GM19351 (cell line): ENCODE measurements at regions not wholly inside any gene's neighbourhood (a gene's known extent, or its start where the extent isn't known, plus 50 kb on each side); places are given as distances from the start of the nearest gene placed in this dataset.
"Not testable (repeated sequence)": the region's sequence is repeated elsewhere in the genome, so short reads cannot be mapped to it uniquely, and the experiment has no call there.

Experiments used
- ATAC-seq: cut with Tn5 transposase; IDR thresholded peaks from one replicate; pipeline ENCODE4 v1.9.1; 2021; ENCODE audit warnings: mild to moderate bottlenecking, moderate library complexity; ENCODE audit not compliant: unreplicated experiment

GRCh38 chr6:100322886-100323285, 141.8 kb downstream of the SIM1 start:
- no peak for ATAC-seq

- ATAC-seq: no peak
These were observed 144.0 kb downstream of the SIM1 start for GRCh38 chr6:100320686-100321085.

GRCh38 chr6:100317031-100317430, 147.7 kb downstream of the SIM1 start:
- ATAC-seq: no peak

GRCh38 chr6:100314186-100314585, 150.5 kb downstream of the SIM1 start:
- ATAC-seq: no peak

- no peak for ATAC-seq
These were observed 152.9 kb downstream of the SIM1 start for GRCh38 chr6:100311707-100312251.

- no peak for ATAC-seq
These were observed 155.5 kb downstream of the SIM1 start for GRCh38 chr6:100309174-100309573.

GRCh38 chr6:100307561-100307960, 157.2 kb downstream of the SIM1 start:
- ATAC-seq: no peak

GRCh38 chr6:100305209-100305869, 159.4 kb downstream of the SIM1 start:
- no peak for ATAC-seq

GRCh38 chr6:100304575-100304974, 160.1 kb downstream of the SIM1 start:
- ATAC-seq: no peak

GRCh38 chr6:100301731-100302130, 163.0 kb downstream of the SIM1 start:
- no peak for ATAC-seq

- no peak for ATAC-seq
These were observed 164.4 kb downstream of the SIM1 start for GRCh38 chr6:100300221-100300736.

- no peak for ATAC-seq
These were observed 167.7 kb downstream of the SIM1 start for GRCh38 chr6:100296810-100297544.

GRCh38 chr6:100295172-100295571, 169.5 kb downstream of the SIM1 start:
- not testable (repeated sequence) for ATAC-seq

- no peak for ATAC-seq
These were observed 175.4 kb downstream of the SIM1 start for GRCh38 chr6:100289285-100289684.

GRCh38 chr6:100288311-100288710, 176.4 kb downstream of the SIM1 start:
- no peak for ATAC-seq

- no peak for ATAC-seq
These were observed 181.4 kb downstream of the SIM1 start for GRCh38 chr6:100283285-100283684.

GRCh38 chr6:100281471-100281901, 183.2 kb downstream of the SIM1 start:
- ATAC-seq: no peak

GRCh38 chr6:100276311-100277057, 188.2 kb downstream of the SIM1 start:
- no peak for ATAC-seq

- no peak for ATAC-seq
These were observed 190.6 kb downstream of the SIM1 start for GRCh38 chr6:100274147-100274546.

GRCh38 chr6:100271625-100272024, 193.1 kb downstream of the SIM1 start:
- ATAC-seq: no peak

GRCh38 chr6:100271202-100271601, 193.5 kb downstream of the SIM1 start:
- no peak for ATAC-seq
